ENCODE measurements at regions not wholly inside any gene's neighbourhood (a gene's known extent, or its start where the extent isn't known, plus 50 kb on each side); places are given as distances from the start of the nearest gene placed in this dataset.

GRCh38 chr1:164325786-164326185 is 233.2 kb upstream of the PBX1 start:
- TF ChIP-seq CTCF (IDR thresholded peaks at IDR 0.05): no peak
- TF ChIP-seq POLR2A (IDR thresholded peaks at IDR 0.05): no peak
